Glutamatergic neuron (in vitro differentiated cells): ENCODE measurements at regions not wholly inside any gene's neighbourhood (a gene's known extent, or its start where the extent isn't known, plus 50 kb on each side); places are given as distances from the start of the nearest gene placed in this dataset.
A peak's percentile ranks its signal among the peaks of the same experiment; 100 is the strongest.
"Not testable (repeated sequence)": the region's sequence is repeated elsewhere in the genome, so short reads cannot be mapped to it uniquely, and the experiment has no call there.

Experiments
- DNase-seq: peaks from one replicate; pipeline ENCODE4 v3.0.0; 2022
- H3K27ac Mint-ChIP-seq: one replicate; pipeline ENCODE4 v1.8.0; 2020; ENCODE audit warnings: mild to moderate bottlenecking, mixed read lengths, inconsistent platforms; ENCODE audit not compliant: unreplicated experiment
- H3K27me3 Mint-ChIP-seq: one replicate; pipeline ENCODE4 v1.8.0; 2020; ENCODE audit warnings: mild to moderate bottlenecking, moderate library complexity, mixed read lengths, inconsistent platforms; ENCODE audit not compliant: unreplicated experiment
- H3K36me3 Mint-ChIP-seq: one replicate; pipeline ENCODE4 v1.8.0; 2020; ENCODE audit warnings: mild to moderate bottlenecking, mixed read lengths, inconsistent platforms; ENCODE audit not compliant: unreplicated experiment
- H3K4me1 Mint-ChIP-seq: one replicate; pipeline ENCODE4 v1.8.0; 2020; ENCODE audit warnings: mild to moderate bottlenecking, low read depth, mixed read lengths, inconsistent platforms; ENCODE audit not compliant: unreplicated experiment
- H3K4me3 Mint-ChIP-seq: one replicate; pipeline ENCODE4 v1.8.0; 2020; ENCODE audit warnings: mild to moderate bottlenecking, mixed read lengths, inconsistent platforms; ENCODE audit not compliant: unreplicated experiment
- H3K9me3 Mint-ChIP-seq: one replicate; pipeline ENCODE4 v1.8.0; 2020; ENCODE audit warnings: mild to moderate bottlenecking, moderate library complexity, mixed read lengths, inconsistent platforms; ENCODE audit not compliant: unreplicated experiment
- CTCF ChIP-seq: fragments of 200-600 bp; sonication (generic); IDR thresholded peaks from one replicate; pipeline ENCODE4 v1.5.0; 2021; ENCODE audit not compliant: partially characterized antibody, unreplicated experiment

DNA sequence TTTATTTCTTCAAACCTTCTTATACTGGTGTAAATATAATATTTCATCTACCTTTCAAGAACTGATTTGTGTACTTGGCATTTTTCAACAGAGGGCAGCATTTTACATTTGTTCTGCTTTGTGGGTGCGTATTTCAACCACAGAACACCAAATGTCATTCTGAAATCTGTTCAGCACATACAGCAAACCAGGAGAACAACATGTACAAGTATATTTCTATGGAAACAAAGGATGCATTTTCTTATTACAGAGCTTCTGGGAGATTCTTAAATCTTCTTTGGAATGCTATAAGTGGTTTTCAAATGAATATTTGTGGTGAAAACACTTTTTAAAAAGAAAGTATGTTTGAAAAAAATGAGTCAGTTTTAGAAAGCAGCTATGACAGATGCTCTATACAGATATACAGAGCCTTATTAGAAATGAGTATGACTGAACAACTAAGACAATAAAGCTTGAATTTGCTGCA lies 946.0 kb downstream of the FAM181B start:
- no peaks in the 10 kb centered on the region for H3K27me3 Mint-ChIP-seq
- H3K4me1 Mint-ChIP-seq, result peaks cover 11% of the 10 kb centered on the region
- H3K36me3 Mint-ChIP-seq, result no peaks in the 10 kb centered on the region
- H3K9me3 Mint-ChIP-seq, result no peaks in the 10 kb centered on the region
- no peak for TF ChIP-seq CTCF
- H3K4me3 Mint-ChIP-seq, result no peak overlapping the region
- no peak for DNase-seq
- H3K27ac Mint-ChIP-seq, result peak overlapping the region; percentile 89

DNA sequence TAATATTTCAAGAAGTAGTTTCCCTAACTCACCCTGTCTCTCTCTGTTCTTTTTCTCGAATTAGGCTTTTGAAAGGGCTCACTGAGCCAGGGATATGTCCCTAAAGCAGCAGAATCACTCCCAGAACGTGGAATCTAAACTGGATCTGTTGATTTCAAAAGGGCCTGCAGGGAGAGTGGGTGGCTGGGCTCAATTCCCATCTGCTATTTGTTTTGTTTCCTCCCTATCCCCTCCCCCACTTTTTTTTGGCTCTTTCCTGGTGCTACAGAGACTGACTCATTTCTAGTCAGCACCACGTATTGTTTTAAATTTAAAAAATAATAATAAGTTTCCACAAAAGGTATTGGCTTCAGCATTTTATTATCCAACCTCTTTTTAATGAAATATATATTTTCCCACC lies 961.5 kb downstream of the FAM181B start:
- peaks cover 24% of the 10 kb centered on the region for H3K4me1 Mint-ChIP-seq
- peak overlapping the region; percentile 46 for H3K27ac Mint-ChIP-seq
- DNase-seq, result no peak
- H3K36me3 Mint-ChIP-seq, result peaks cover 6% of the 10 kb centered on the region
- H3K4me3 Mint-ChIP-seq, result no peak overlapping the region
- H3K27me3 Mint-ChIP-seq, result no peaks in the 10 kb centered on the region
- peaks cover 1% of the 10 kb centered on the region for H3K9me3 Mint-ChIP-seq
- TF ChIP-seq CTCF, result no peak

- peaks cover 24% of the 10 kb centered on the region for H3K4me1 Mint-ChIP-seq
- H3K4me3 Mint-ChIP-seq, H3K9me3 Mint-ChIP-seq, H3K27me3 Mint-ChIP-seq, H3K36me3 Mint-ChIP-seq, H3K27ac Mint-ChIP-seq, DNase-seq: not testable (repeated sequence)
Measured at GRCh38 chr11:81769906-81770305, 963.8 kb downstream of the FAM181B start.

GRCh38 chr11:81756864-81757595 lies 976.6 kb downstream of the FAM181B start:
- Mint-ChIP-seq H3K4me1 (peaks cover 2% of the 10 kb centered on the region), H3K27ac (no peak overlapping the region), H3K27me3 (no peaks in the 10 kb centered on the region)

DNA sequence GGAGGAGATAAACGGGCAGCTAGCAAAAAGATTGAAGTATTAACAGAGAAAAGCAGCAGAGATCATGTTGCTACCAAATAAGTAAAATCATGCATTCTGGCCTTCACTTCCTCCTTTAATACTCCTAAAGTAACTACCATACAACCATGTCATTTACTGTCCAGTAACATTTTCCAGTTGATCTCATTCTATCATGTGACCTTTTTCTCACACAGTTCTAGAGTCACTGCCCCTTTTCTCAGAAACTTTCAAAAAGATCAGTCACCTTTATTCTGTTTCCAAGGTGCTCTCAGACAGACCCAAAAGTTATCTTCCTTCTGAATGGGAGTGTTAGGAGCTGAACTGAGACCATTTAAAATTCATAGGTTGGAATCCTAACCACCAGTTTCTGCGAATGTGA lies 984.4 kb downstream of the FAM181B start:
- H3K4me1 Mint-ChIP-seq, result no peaks in the 10 kb centered on the region
- no peaks in the 10 kb centered on the region for H3K9me3 Mint-ChIP-seq
- no peaks in the 10 kb centered on the region for H3K36me3 Mint-ChIP-seq
- H3K27me3 Mint-ChIP-seq, result no peaks in the 10 kb centered on the region
- no peak for DNase-seq
- H3K4me3 Mint-ChIP-seq, result no peak overlapping the region
- no peak overlapping the region for H3K27ac Mint-ChIP-seq
- no peak for TF ChIP-seq CTCF

More at GRCh38 chr11:81756864-81757595, 976.6 kb downstream of the FAM181B start:
- no peak overlapping the region for H3K4me3 Mint-ChIP-seq
- no peaks in the 10 kb centered on the region for H3K36me3 Mint-ChIP-seq
- H3K9me3 Mint-ChIP-seq, result no peaks in the 10 kb centered on the region
- no peak for TF ChIP-seq CTCF
- no peak for DNase-seq
